ENCODE measurements at regions not wholly inside any gene's neighbourhood (a gene's known extent, or its start where the extent isn't known, plus 50 kb on each side); places are given as distances from the start of the nearest gene placed in this dataset.

DNA sequence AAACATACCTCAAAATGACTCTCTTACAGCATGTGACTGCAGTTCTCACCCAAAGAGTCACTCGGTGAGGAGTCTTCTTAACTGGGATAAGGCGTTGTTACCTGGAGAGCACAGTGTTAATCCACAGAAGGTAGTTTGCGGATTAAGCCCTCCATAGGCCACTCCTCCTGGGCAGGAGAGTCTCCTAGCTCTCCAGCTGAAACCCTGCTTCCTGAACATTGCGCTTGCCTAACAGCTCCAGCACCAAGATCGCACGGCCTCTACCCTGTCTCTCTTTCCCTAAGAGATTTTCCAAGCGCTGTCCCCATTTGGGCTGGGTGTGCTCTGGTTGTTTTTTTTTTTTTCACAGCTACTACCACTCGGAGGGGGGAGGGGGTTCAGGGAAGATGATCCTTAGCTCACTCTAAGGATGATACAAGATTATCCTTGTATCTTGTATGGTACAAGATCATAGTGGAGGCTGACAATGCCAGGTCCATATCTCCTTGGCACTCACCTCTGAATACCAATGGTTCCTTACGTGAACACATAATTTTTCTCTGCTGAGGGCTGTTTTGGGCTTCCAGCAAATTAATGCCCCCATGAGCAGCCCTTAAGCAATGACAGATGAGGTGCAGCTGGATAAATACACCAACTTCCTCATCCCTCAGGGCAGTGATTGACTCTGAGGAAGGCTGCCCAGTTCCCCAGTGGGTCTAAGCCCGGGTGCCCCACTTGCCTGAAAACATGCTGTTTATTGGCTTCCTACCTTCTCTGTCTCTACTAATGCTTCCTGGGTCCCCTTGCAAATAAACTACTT, 185.2 kb upstream of the TSC22D2 start:
- no peak for TF ChIP-seq POLR2AphosphoS5 (IDR thresholded peaks at IDR 0.05; ENCODE audit: low read depth, low read length)
- no peak for TF ChIP-seq POLR2A (IDR thresholded peaks at IDR 0.05; ENCODE audit: low read depth, low read length)

Measured in GM12892 (cell line).